ENCODE measurements at regions not wholly inside any gene's neighbourhood (a gene's known extent, or its start where the extent isn't known, plus 50 kb on each side); places are given as distances from the start of the nearest gene placed in this dataset.

DNA sequence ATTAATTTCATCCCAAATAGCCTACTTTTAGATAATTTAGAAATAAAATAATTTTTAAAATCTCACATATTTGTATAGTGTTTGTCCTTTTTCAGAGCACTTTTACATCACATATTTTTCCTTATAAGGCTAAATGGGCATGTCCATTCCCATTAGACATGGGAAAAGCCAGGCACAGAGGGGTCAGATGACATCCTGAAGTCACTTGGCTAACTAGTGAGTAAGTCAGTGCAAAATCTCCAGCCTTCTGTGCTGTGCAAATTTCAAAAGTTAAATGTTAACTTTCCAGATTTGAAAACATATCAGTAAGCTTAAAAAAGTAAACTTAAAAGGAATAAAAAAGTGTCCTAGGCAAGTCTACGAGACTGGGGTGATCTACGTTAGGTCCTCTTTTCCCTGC lies 117.4 kb downstream of the EMP1 start:
- TF ChIP-seq, protein P1, sequence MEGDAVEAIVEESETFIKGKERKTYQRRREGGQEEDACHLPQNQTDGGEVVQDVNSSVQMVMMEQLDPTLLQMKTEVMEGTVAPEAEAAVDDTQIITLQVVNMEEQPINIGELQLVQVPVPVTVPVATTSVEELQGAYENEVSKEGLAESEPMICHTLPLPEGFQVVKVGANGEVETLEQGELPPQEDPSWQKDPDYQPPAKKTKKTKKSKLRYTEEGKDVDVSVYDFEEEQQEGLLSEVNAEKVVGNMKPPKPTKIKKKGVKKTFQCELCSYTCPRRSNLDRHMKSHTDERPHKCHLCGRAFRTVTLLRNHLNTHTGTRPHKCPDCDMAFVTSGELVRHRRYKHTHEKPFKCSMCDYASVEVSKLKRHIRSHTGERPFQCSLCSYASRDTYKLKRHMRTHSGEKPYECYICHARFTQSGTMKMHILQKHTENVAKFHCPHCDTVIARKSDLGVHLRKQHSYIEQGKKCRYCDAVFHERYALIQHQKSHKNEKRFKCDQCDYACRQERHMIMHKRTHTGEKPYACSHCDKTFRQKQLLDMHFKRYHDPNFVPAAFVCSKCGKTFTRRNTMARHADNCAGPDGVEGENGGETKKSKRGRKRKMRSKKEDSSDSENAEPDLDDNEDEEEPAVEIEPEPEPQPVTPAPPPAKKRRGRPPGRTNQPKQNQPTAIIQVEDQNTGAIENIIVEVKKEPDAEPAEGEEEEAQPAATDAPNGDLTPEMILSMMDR (IDR thresholded peaks at IDR 0.05), result no peak
- TF ChIP-seq POLR2AphosphoS5 (IDR thresholded peaks at IDR 0.05; ENCODE audit: low read depth, low read length) (no peak), SIN3A (IDR thresholded peaks at IDR 0.05; ENCODE audit: borderline replicate concordance, insufficient read depth, low read depth, low read length) (no peak), TCF7L2 (IDR thresholded peaks at IDR 0.05; ENCODE audit: low read depth, low read length) (no peak)
- TF ChIP-seq, protein P2, sequence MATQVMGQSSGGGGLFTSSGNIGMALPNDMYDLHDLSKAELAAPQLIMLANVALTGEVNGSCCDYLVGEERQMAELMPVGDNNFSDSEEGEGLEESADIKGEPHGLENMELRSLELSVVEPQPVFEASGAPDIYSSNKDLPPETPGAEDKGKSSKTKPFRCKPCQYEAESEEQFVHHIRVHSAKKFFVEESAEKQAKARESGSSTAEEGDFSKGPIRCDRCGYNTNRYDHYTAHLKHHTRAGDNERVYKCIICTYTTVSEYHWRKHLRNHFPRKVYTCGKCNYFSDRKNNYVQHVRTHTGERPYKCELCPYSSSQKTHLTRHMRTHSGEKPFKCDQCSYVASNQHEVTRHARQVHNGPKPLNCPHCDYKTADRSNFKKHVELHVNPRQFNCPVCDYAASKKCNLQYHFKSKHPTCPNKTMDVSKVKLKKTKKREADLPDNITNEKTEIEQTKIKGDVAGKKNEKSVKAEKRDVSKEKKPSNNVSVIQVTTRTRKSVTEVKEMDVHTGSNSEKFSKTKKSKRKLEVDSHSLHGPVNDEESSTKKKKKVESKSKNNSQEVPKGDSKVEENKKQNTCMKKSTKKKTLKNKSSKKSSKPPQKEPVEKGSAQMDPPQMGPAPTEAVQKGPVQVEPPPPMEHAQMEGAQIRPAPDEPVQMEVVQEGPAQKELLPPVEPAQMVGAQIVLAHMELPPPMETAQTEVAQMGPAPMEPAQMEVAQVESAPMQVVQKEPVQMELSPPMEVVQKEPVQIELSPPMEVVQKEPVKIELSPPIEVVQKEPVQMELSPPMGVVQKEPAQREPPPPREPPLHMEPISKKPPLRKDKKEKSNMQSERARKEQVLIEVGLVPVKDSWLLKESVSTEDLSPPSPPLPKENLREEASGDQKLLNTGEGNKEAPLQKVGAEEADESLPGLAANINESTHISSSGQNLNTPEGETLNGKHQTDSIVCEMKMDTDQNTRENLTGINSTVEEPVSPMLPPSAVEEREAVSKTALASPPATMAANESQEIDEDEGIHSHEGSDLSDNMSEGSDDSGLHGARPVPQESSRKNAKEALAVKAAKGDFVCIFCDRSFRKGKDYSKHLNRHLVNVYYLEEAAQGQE (IDR thresholded peaks at IDR 0.05; ENCODE audit: insufficient read depth in 1 of 2, low read depth in 2 of 2, low read length in 1 of 2), result no peak

Data from Panc1 (cell line).